GM18502 (cell line): ENCODE measurements at regions not wholly inside any gene's neighbourhood (a gene's known extent, or its start where the extent isn't known, plus 50 kb on each side); places are given as distances from the start of the nearest gene placed in this dataset.
A peak's percentile ranks its signal among the peaks of the same experiment; 100 is the strongest.
"Not testable (repeated sequence)": the region's sequence is repeated elsewhere in the genome, so short reads cannot be mapped to it uniquely, and the experiment has no call there.

ENCODE experiments used
- ATAC-seq: cut with Tn5 transposase; IDR thresholded peaks from one replicate; pipeline ENCODE4 v1.9.1; 2021; ENCODE audit warnings: mild to moderate bottlenecking; ENCODE audit not compliant: unreplicated experiment, poor library complexity

DNA sequence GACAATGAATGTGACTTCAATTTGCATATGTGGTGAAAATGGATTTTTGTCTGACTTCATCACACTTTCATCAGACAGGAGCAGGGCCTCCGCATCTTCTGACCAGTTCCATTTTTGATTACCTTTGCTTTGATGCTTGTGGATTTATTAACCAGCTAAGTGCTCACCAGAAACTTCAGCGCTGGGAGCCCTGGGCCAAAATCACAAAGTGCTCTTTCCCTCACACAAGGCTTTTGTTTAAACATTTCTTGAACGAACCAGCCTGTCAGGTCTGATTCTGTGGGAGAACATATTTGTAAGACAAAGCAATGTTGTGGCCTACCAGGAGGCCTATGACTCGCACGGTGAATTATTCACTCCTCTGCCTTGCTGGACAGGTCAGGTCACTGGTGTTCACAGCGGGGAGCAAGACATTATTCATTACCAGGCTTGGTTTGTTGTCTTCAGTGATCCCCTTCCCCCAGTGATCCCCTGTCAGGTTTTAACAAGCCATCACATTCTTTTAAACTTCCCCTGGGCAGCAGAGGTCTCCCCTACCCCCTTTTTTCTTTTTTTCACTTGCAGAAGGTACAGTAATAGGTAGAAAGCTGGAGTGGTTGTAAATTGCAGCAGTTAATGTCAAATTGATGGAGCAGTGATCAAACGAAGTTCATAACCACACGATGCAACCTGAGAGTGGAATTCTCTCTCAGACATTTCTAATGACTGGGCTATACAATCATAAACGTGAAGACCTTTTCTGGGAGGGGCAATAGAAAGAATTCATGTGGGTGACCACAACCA lies 167.5 kb upstream of the PRICKLE1 start:
- ATAC-seq, result peak; percentile 50

DNA sequence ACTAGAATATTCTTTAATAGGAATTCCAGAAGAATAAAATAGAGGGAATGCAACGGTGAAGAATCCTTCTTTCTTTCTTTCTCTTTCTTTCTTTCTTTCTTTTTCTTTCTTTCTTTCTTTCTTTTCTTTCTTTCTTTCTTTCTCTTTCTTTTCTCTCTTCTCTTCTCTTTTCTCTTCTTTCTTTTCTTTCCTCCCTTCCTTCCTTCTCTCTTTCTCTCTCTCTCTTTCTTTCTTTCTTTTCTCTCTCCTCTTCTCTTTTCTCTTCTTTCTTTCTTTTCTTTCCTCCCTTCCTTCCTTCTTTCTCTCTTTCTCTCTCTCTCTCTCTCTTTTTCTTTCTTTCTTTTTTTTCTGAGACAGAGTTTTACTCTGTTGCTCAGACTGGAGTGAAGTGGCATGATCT lies 160.8 kb upstream of the PRICKLE1 start:
- ATAC-seq, result no peak

DNA sequence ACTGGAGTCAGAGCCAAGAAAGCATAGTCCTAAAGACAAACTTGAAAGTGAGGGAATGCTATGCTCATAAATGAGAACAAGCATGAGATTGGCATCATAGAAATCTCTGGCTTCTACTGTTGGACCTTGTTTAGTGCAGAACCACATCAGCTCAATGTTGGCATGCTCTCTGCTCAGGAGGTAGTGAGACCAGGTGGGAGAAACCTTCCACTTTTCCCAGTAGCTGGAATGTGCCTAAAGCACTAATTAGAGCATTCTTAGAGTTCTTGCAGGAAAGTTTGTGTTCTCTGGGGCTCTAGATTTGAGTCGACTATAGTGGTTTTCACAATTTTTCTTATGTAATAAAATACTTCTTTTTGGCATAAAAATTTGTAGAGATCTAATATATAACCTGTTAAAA lies 159.7 kb upstream of the PRICKLE1 start:
- ATAC-seq, result no peak

DNA sequence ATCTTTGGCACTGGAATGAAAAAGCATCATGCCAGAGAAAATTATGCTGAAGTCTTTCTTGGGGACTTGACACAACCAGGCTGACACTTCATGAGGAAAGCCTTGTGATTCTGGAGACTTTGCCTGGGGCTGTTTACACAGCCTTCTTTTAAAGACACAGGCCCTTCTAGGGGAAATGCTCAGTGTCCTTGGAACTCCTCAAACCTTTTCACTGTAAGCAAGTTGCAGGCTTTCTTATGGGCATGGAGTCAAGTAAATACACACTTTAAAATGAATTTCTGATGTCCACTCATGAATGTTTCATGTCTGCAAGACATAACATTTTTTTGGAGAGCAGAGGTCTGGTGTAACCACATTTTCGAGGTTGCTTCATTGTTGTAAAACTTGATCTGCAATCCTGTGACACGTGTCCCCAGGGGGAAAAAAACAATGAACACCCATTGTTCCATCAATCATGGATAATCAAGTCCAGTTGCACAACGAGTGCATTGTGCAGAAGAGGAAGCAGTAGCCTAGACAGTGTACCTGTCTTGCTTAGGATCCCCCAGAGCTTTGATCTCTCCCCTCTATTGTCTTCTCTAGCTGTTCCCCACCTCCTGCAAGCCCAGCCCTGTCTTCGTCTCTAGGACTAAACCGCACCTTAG lies 155.1 kb upstream of the PRICKLE1 start:
- ATAC-seq, result no peak

DNA sequence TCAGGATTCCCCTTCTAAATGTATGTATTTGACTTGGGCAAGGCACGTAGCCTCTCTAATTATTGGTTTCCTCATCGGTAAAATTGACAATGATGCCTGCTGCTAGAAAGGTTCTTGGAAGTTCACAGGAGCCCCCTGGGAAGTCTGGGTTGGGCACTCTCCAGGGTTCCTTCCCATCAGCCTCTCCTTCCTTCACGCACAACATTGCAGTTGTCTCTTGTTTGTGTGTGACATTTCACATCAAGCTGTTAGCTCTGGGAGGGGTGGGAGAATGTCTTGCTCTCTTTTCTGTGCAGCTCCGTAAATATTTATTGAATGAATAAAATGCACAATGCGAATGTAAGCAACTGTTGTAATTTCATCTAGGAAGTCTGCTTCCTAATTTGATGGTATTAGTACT lies 153.2 kb upstream of the PRICKLE1 start:
- ATAC-seq, result no peak

DNA sequence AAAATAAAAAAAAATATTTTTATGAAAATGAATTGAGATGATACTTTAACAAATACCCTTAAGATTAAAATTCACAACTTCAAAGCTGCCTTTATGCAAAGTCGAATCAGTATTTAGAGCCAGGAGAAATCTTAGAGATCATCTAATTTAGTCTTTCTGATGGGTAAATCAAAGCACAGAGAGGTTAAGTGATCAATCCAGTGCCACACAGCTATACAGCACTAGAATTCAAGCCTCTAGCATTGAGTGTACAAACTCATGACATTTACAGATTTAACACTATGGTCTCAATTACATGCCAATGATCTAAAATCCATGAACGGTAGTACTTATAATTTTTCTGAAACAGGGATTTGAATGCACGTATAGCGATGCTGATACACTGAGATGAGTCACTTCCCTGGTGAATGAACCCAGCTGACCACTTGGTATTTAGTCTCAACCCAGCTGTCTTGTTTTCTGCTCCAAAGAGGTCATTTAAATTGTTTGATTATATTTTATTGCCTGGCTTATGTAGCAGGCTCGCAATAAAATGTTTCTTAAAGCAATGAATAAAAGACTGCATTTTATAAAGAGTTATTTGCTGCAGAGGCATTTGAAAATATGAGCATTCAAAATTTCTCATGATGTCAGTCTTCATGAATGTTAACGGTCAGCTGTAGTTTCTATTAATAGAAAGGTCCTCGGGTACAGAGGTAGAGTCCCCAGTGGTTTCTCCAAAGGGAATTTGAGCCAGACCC lies 152.4 kb upstream of the PRICKLE1 start:
- no peak for ATAC-seq

DNA sequence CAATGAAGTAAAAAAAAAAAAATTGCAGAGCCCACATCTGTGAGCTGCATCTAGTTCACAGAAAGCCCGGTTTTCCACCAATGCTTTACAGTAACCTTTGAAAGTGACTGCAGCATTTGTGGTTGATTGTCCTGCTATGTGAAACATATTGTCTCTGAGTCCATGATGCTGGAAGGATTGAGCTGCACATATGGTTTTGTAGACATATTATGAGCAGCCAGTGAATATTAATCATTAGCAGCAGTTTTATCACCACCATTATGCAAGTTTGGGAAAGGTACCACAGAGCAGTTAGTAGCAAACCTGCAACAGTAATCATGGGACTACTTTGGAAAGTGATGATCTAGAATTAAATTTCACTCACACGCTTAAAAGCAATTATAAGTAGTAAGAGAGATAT lies 151.5 kb upstream of the PRICKLE1 start:
- ATAC-seq, result no peak

DNA sequence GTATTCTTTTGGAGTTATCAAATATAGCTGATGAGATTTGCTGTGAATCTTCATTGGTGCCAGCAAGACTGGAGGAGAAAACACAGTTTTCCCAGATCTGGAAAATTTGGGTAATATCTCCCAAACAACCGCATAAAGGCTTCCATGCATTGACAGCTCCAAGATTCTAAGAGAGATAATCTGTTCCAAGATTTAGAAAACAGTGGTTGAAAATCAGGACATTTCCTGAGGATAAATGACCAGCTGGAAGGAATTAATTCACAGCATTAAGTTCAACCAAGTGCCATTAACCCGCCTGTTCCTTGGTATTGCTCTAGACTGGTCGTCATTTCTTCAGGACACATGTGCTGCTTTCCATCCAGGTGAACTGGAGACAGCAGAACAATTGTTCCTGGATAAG lies 147.9 kb upstream of the PRICKLE1 start:
- no peak for ATAC-seq

DNA sequence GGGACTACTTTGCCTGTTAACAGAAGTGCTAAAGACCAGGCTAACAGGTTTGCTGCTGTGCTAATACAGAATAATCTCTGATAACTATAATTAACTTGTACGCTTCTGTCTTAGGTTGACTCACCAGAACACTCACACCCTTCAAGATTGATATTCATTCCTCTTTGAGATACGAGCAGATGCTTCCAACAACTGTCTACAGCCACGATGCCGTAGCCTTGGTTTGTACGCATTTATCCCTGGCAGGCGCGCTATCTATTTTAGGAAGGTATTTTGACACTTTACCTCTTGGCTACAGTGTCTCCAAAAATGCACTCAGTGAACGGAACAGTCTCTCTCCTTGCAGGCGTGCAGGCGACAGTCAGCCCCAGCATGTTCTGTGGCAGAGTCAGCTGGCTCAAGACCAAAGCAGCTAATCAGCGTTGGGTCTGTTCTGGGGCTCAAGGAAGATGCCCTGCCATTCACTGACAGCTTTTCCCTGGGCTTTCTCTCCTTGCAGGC lies 146.4 kb upstream of the PRICKLE1 start:
- no peak for ATAC-seq

DNA sequence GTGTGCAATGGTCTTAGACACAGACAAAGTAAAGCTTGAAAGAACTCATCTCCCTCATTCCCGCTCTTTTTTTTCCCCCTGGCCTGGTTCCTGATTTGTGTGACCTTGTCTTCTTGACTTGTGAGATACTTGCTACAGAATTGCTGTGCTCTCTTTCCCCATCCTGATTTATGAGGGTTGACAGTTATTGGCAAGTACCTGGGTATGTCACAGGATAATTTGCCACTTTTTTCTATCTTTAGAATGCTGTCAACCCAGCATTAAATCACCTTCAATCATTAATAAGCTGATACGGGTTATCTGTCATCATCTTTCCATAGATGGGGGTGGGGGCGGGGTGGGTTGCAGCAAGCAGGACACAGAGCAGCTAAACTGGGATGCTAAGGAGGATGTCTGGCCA lies 144.4 kb upstream of the PRICKLE1 start:
- ATAC-seq, result no peak

DNA sequence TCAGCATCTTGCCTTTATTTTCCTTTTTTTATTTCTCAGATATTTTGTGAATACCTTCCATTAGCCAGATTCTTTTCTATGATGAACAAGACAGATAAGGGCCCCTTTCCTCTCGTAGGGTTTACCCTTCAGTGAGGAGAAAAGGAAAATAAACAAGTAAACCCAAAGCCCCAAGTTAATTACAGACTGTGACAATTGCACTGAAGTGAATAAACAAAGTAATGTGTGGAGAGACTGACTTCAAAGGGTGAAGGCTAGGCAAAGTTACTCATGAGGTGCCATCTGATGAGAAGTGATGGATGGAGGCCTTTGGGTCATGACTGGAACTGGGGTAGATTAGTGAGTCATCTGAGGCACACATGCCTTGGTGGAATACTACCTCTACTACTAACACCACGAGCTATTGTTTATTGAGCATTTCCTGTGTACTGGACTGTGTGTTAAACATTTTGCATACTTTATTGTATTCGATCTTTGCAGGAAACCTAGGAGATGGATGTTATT lies 143.4 kb upstream of the PRICKLE1 start:
- ATAC-seq, result no peak

DNA sequence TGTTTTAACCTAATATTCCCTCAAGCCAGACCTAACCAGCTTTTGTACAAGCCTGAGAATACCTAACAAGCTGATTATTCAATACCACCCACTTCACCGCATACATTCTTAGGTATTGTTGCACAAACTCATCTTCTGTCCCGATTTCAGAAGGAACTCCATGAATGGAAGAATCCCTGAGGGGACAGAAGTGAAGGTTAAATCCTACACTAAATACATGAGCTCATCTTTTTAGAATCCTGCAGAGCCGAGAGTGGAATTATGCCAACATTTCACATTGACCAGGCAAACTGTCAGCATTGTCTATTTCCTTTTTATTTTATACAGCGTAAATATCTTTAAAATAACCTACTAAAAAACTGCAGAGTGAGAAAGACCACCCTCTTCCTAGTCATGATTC lies 140.7 kb upstream of the PRICKLE1 start:
- no peak for ATAC-seq

DNA sequence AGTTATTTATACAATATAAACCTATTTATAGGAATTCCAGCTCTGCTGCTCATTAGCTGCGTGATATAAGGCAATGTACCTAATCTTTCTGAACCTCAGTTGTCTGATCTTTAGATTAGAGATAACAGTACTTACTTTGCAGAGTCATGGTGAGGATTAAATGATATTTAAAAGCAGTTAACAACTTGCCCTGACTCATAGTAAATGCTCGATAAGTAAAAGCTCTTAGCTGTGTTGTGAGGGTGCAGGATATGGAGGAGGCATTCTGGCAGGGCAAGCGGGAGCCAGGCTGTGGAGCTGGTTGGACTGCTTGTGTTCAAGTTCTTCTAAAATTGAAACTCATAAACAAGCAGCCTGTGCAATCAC lies 140.0 kb upstream of the PRICKLE1 start:
- ATAC-seq, result no peak

DNA sequence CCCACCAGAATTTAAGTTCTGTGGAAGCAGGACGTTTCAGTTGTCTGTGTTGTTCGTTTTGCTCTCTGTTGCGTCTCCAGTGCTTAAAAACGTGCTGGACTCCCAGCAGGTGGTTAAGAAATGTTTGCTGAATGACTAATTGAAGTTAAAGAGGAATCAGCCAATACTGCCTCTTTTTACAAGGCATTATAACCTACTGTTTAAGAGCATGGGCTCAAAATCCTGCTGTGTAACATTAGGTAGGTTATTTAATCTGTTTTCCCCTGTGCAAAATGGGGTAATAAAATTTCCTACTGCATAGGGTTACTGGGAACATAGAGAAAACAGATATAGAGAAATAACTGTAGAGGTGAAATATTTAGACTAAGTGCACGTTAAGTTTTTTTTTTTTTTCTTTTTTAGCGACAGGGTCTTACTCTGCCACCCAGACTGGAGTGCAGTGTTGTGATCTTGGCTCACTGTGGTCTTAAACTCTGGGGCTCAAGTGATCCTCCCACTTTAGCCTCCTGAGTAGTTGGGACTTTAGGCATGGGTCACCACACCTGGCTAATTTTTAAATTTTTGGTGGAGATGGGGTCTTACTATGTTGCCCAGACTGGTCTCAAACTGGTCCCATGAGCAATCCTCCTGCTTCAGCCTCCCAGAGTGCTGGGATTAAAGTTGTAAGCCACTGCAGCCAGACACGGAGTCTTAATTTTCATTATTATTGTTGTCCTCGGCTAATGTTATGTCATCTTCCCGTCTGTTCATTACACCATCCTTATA lies 139.4 kb upstream of the PRICKLE1 start:
- ATAC-seq, result no peak

DNA sequence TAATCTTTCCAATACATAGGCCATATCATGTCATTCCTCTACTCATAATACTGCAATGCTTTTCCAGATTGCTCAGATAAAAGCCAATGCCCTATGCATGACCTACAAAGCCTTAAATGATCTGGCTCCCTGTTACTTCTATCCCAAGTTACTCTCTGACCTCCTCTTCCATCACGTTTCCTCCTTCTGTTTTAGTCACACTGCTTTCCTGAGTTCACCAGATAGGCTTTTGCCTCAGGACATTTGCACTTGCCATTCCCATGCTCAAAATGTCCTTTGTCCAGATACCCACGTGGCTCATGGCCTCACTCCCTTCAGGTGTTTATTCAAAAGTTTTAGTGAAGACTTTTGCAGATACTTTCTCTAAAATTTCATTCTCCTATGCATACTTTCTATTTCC lies 138.7 kb upstream of the PRICKLE1 start:
- no peak for ATAC-seq

DNA sequence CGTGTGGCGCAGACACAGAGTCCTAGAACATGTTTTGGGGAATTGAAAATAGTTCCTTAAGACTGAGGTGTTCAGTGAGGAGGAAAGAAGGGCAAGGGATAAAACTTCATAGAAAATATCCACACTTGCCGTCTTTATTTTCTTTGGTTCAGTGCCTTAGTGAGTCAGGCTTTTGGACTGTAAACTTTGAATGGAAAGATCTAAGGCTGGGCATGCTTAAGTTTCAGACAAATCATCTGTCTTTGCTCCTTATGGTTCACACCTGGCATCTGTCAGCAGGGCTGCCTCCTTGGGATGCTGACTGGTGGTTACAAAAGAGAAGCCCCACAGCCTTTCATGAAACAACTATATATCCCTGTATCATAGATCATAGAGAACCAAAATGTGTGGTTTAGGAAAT lies 136.3 kb upstream of the PRICKLE1 start:
- ATAC-seq, result no peak

DNA sequence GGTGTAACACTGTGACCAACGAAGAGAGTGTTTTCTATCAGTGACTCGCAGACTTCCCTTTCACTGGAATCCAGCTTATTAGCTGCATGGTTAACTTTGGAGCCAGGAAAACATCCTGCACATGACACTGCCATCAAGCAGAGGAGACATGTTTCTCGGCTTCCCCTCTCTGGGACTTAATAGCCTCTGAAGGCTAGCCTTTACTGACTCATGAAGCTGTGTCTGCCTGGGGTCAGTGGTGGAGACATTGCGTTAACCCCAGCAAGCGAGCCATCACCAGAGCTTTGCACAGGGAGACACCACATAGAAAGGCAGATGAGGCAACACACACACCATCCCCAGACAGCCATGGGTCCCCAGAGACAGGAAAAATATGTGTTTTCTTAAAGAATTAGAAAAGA lies 126.9 kb upstream of the PRICKLE1 start:
- no peak for ATAC-seq

DNA sequence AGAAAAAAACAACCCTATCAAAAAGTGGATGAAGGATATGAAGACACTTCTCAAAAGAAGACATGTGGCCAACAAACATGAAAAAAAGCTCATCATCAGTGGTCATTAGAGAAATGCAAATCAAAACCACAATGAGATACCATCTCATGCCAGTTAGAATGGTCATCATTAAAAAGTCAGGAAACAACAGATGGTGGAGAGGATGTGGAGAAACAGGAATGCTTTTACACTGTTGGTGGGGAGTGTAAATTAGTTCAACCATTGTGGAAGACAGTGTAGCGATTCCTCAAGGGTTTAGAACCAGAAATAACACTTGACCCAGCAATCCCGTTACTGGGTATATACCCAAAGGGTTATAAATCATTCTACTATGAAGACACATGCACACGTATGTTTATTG lies 124.0 kb upstream of the PRICKLE1 start:
- ATAC-seq, result not testable (repeated sequence)

DNA sequence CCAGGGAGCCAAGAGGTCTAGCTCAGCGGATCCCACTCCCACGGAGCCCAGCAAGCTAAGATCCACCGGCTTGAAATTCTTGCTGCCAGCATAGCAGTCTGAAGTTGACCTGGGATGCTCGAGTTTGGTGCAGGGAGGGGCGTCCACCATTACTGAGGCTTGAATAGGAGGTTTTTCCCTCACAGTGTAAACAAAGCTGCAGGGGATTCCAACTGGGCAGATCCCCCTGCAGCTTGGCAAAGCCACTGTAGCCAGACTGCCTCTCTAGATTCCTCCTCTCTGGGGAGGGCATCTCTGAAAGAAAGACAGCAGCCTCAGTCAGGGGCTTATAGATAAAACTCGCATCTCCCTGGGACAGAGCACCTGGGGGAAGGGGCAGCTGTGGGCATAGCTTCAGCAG lies 118.8 kb upstream of the PRICKLE1 start:
- not testable (repeated sequence) for ATAC-seq
